ENCODE measurements at regions not wholly inside any gene's neighbourhood (a gene's known extent, or its start where the extent isn't known, plus 50 kb on each side); places are given as distances from the start of the nearest gene placed in this dataset.

- TF ChIP-seq CTCF (conservative IDR thresholded peaks at IDR 0.05; ENCODE audit: low read depth, low read length) = no peak
- DNase-seq (ENCODE audit: low read depth) = no peak
- no peak overlapping the region for H3K4me3 ChIP-seq (ENCODE audit: low read depth, low read length)
Measured at GRCh38 chr18:62442391-62442790, 80.4 kb upstream of the ZCCHC2 start.

GRCh38 chr18:62445386-62445917 lies 77.4 kb upstream of the ZCCHC2 start:
- DNase-seq (ENCODE audit: low read depth) = no peak
- H3K4me3 ChIP-seq (ENCODE audit: low read depth, low read length) = no peak overlapping the region
- no peak for TF ChIP-seq CTCF (conservative IDR thresholded peaks at IDR 0.05; ENCODE audit: low read depth, low read length)

- no peak for DNase-seq (ENCODE audit: low read depth)
- no peak overlapping the region for H3K4me3 ChIP-seq (ENCODE audit: low read depth, low read length)
- no peak for TF ChIP-seq CTCF (conservative IDR thresholded peaks at IDR 0.05; ENCODE audit: low read depth, low read length)
Measured at GRCh38 chr18:62446511-62446910, 76.3 kb upstream of the ZCCHC2 start.

GRCh38 chr18:62447652-62448051 lies 75.2 kb upstream of the ZCCHC2 start:
- DNase-seq (ENCODE audit: low read depth) = no peak
- no peak overlapping the region for H3K4me3 ChIP-seq (ENCODE audit: low read depth, low read length)
- no peak for TF ChIP-seq CTCF (conservative IDR thresholded peaks at IDR 0.05; ENCODE audit: low read depth, low read length)

- H3K4me3 ChIP-seq (ENCODE audit: low read depth, low read length) = no peak overlapping the region
- DNase-seq (ENCODE audit: low read depth) = no peak
- TF ChIP-seq CTCF (conservative IDR thresholded peaks at IDR 0.05; ENCODE audit: low read depth, low read length) = no peak
Measured at GRCh38 chr18:62448426-62448825, 74.4 kb upstream of the ZCCHC2 start.

- TF ChIP-seq CTCF (conservative IDR thresholded peaks at IDR 0.05; ENCODE audit: low read depth, low read length) = no peak
- H3K4me3 ChIP-seq (ENCODE audit: low read depth, low read length) = no peak overlapping the region
- no peak for DNase-seq (ENCODE audit: low read depth)
Measured at GRCh38 chr18:62449490-62450104, 73.2 kb upstream of the ZCCHC2 start.

- no peak overlapping the region for H3K4me3 ChIP-seq (ENCODE audit: low read depth, low read length)
- no peak for DNase-seq (ENCODE audit: low read depth)
Measured at GRCh38 chr18:62450175-62450545, 72.7 kb upstream of the ZCCHC2 start.

More at GRCh38 chr18:62450175-62450545, 72.7 kb upstream of the ZCCHC2 start:
- no peak for TF ChIP-seq CTCF (conservative IDR thresholded peaks at IDR 0.05; ENCODE audit: low read depth, low read length)
